Neutrophil (primary cell): ENCODE measurements at regions not wholly inside any gene's neighbourhood (a gene's known extent, or its start where the extent isn't known, plus 50 kb on each side); places are given as distances from the start of the nearest gene placed in this dataset.

Source experiments
- H3K27ac ChIP-seq: fragments of 200-600 bp; sonication (generic); 2 replicates; pipeline ENCODE4 v1.5.1; 2016; ENCODE audit warnings: mild to moderate bottlenecking, moderate library complexity
- H3K27me3 ChIP-seq: fragments of 200-600 bp; sonication (generic); 2 replicates; pipeline ENCODE4 v1.6.0; 2016; ENCODE audit warnings: mild to moderate bottlenecking
- H3K36me3 ChIP-seq: fragments of 200-600 bp; sonication (generic); 2 replicates; pipeline ENCODE4 v1.5.1; 2017
- H3K4me1 ChIP-seq, 2 experiments: fragments of 200-600 bp in 1 of 2; sonication (generic) in 1 of 2; 1 replicate in 1 of 2; 2 replicates in 1 of 2; pipeline versions ENCODE4 v1.5.1 to v1.6.1; 2013 to 2016; ENCODE audit warnings: low read depth in 1 of 2, low read length in 1 of 2, mild to moderate bottlenecking in 1 of 2, moderate library complexity in 1 of 2; ENCODE audit not compliant: control insufficient read depth in 1 of 2, insufficient read depth in 1 of 2
- H3K4me3 ChIP-seq, 2 experiments: fragments of 200-600 bp in 1 of 2; sonication (generic) in 1 of 2; 1 replicate in 1 of 2; 2 replicates in 1 of 2; pipeline ENCODE4 v1.5.1; 2013 to 2016; ENCODE audit warnings: low read depth in 1 of 2, low read length in 1 of 2, mild to moderate bottlenecking in 1 of 2, moderate library complexity in 1 of 2
- H3K9me3 ChIP-seq: fragments of 200-600 bp; sonication (generic); 2 replicates; pipeline ENCODE4 v1.5.1; 2016
- TF ChIP-seq, protein P1 (sequence below): fragments of 200-600 bp; sonication (generic); IDR thresholded peaks from 2 replicates; pipeline ENCODE4 v1.5.1; 2016; ENCODE audit warnings: antibody characterized with exemption

DNA sequence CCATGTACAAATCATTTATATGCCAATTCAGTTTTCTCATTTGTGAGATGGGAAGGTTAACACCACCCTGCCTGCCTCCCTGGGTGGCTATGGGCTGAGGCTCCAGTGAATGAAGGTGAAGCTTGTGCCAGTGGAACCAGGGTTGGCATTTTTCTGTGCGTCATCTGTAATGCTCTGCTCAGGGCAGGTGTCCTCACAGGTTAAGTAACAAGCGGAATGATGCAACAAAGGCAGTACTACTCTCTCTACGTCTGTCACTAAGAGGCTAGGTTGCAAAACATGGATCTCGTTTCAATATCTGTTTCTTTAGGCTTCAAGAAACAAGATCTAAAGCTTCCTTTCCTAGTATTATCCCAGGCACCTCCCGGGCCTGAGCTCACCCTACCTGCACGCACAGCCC is 67.0 kb upstream of the ZNF648 start:
- H3K4me3 ChIP-seq: no peak overlapping the region
- H3K9me3 ChIP-seq: no peaks in the 10 kb centered on the region
- H3K27ac ChIP-seq: peak overlapping the region; percentile 7
- no peaks in the 10 kb centered on the region for H3K27me3 ChIP-seq
- no peaks in the 10 kb centered on the region for H3K36me3 ChIP-seq
- TF ChIP-seq, protein P1, sequence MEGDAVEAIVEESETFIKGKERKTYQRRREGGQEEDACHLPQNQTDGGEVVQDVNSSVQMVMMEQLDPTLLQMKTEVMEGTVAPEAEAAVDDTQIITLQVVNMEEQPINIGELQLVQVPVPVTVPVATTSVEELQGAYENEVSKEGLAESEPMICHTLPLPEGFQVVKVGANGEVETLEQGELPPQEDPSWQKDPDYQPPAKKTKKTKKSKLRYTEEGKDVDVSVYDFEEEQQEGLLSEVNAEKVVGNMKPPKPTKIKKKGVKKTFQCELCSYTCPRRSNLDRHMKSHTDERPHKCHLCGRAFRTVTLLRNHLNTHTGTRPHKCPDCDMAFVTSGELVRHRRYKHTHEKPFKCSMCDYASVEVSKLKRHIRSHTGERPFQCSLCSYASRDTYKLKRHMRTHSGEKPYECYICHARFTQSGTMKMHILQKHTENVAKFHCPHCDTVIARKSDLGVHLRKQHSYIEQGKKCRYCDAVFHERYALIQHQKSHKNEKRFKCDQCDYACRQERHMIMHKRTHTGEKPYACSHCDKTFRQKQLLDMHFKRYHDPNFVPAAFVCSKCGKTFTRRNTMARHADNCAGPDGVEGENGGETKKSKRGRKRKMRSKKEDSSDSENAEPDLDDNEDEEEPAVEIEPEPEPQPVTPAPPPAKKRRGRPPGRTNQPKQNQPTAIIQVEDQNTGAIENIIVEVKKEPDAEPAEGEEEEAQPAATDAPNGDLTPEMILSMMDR: no peak
- H3K4me1 ChIP-seq: peaks cover 10 to 12% of the 10 kb centered on the region in 2 experiments

DNA sequence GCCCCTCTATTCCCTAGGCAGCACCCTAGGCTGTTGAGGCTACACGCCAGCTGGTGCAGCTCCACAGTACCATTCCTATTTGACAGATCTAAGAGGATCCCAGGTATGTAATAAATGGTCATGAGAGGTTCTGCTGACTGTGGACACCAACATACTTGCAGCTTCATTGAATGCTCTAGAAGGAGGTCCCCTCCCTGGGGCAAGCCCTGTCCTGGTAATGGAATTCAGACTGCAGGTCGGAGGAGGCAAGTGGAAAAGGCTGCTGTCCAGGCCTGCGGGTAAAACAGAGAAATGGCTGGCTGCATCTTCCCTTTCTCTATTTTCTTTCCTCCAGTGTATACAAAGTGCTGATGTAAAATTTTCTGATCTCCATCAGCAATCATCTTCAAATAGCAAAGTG is 66.1 kb upstream of the ZNF648 start:
- TF ChIP-seq, protein P1: no peak
- Histone ChIP-seq H3K36me3 (no peaks in the 10 kb centered on the region), H3K27me3 (no peaks in the 10 kb centered on the region), H3K4me3 (no peak overlapping the region), H3K9me3 (no peaks in the 10 kb centered on the region), H3K4me1 (peaks cover 10 to 12% of the 10 kb centered on the region in 2 experiments), H3K27ac (no peak overlapping the region)

DNA sequence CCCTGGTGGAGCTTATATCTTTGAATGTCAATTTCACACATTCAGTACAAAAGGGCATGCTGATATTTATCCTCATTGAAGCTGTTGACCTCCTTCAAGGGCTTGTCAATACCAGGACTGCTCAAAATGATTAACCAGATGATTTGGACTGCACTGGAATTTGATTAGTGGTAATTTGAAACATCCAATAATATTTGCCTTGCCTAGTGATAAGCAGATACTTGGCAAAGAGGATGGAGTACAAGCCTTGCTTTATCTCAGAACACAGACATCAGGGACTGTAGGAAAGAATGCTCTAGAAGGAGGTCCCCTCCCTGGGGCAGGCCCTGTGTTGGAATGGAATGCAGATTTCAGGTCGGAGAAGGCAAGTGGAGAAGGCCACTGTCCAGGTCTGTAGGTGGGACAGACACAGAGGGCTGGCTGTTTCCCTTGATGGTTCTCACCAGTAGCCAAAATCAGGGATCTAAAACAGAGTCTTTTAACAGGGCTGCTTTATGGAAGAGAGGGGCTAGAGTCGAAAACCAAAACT is 64.8 kb upstream of the ZNF648 start:
- Histone ChIP-seq H3K27me3 (no peaks in the 10 kb centered on the region), H3K4me1 (peaks cover 10 to 12% of the 10 kb centered on the region in 2 experiments), H3K4me3 (no peak overlapping the region), H3K9me3 (no peaks in the 10 kb centered on the region), H3K27ac (no peak overlapping the region), H3K36me3 (no peaks in the 10 kb centered on the region)
- TF ChIP-seq, protein P1: no peak

DNA sequence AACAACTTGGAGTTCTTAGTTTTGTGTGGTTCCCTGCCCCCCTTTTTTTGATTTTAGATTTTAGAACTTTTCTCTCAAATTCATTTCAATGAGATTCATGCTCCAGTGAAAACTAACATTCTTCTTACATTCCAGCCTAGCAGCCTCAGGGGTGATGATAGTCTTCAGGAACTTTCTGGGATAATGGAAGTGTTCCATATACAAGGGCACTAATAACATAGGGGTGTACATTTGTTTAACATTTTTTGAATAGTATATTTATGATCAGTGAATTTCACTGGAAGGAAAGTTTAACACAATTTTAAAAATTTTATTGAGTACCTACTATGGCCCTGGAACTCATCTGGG is 61.4 kb upstream of the ZNF648 start:
- TF ChIP-seq, protein P1: no peak
- no peak overlapping the region for H3K4me3 ChIP-seq
- no peaks in the 10 kb centered on the region for H3K4me1 ChIP-seq
- H3K36me3 ChIP-seq: no peaks in the 10 kb centered on the region
- no peaks in the 10 kb centered on the region for H3K27me3 ChIP-seq
- H3K9me3 ChIP-seq: no peaks in the 10 kb centered on the region
- H3K27ac ChIP-seq: no peak overlapping the region

DNA sequence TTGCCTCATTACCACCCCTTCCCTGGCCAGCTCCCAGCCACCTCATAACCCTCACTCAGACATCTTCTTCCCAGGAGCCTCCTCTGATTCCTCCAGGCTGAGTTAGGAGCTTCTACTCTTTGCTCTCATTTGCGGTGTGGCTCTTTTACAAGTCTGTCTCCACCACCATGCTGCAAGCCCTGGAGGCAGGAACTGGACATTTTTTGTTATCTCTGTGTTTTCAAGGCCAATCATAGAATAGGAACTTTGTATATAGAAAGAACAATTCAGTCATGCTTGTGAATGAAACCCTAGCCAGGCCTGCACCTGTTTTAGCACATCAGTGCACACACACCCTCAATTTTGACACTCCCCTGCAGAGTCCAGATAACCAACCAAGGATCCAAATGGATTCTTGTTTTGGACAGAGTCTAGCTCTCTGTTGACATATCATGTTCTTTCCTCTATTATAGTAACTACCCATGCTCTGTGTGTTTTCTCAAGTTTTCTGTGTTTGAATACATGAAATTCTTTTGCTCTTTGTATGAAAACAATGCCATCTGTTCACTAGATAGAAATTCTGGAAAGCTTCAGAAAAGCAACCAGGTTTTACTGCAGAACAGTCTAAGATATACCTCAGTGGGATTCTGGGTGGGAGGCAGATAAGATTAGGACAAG is 60.9 kb upstream of the ZNF648 start:
- no peaks in the 10 kb centered on the region for H3K9me3 ChIP-seq
- H3K27me3 ChIP-seq: no peaks in the 10 kb centered on the region
- no peaks in the 10 kb centered on the region for H3K4me1 ChIP-seq
- TF ChIP-seq, protein P1: no peak
- no peak overlapping the region for H3K27ac ChIP-seq
- no peaks in the 10 kb centered on the region for H3K36me3 ChIP-seq
- no peak overlapping the region for H3K4me3 ChIP-seq
